ENCODE measurements at regions not wholly inside any gene's neighbourhood (a gene's known extent, or its start where the extent isn't known, plus 50 kb on each side); places are given as distances from the start of the nearest gene placed in this dataset.

DNA sequence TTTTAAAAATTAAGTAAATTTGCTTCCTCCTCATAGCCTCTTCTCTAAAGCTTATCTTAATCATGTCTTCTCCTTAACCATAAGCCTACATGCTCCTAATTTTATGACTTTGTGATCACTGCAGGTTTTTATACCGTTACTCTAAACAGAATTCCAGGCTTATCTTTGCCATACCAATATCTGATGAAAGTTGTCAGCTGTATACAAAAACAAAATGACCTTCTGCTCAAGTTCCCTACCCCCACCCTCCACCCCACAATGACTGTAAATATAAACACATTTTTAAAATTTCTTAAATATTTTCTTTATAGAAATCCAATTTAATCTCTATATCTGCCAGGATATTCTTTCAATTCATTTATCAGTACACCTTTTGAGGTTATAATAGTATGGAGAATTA lies 60.5 kb upstream of the SGK1 start:
- TF ChIP-seq, protein P1, sequence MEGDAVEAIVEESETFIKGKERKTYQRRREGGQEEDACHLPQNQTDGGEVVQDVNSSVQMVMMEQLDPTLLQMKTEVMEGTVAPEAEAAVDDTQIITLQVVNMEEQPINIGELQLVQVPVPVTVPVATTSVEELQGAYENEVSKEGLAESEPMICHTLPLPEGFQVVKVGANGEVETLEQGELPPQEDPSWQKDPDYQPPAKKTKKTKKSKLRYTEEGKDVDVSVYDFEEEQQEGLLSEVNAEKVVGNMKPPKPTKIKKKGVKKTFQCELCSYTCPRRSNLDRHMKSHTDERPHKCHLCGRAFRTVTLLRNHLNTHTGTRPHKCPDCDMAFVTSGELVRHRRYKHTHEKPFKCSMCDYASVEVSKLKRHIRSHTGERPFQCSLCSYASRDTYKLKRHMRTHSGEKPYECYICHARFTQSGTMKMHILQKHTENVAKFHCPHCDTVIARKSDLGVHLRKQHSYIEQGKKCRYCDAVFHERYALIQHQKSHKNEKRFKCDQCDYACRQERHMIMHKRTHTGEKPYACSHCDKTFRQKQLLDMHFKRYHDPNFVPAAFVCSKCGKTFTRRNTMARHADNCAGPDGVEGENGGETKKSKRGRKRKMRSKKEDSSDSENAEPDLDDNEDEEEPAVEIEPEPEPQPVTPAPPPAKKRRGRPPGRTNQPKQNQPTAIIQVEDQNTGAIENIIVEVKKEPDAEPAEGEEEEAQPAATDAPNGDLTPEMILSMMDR (IDR thresholded peaks at IDR 0.05), result no peak
- no peak for TF ChIP-seq POLR2A (IDR thresholded peaks at IDR 0.05)
- TF ChIP-seq POLR2AphosphoS5 (IDR thresholded peaks at IDR 0.05), result no peak
- no peak for TF ChIP-seq EP300 (IDR thresholded peaks at IDR 0.05; ENCODE audit: low read depth)

Data from transverse colon (tissue), 4 donors.